ENCODE measurements at regions not wholly inside any gene's neighbourhood (a gene's known extent, or its start where the extent isn't known, plus 50 kb on each side); places are given as distances from the start of the nearest gene placed in this dataset.

DNA sequence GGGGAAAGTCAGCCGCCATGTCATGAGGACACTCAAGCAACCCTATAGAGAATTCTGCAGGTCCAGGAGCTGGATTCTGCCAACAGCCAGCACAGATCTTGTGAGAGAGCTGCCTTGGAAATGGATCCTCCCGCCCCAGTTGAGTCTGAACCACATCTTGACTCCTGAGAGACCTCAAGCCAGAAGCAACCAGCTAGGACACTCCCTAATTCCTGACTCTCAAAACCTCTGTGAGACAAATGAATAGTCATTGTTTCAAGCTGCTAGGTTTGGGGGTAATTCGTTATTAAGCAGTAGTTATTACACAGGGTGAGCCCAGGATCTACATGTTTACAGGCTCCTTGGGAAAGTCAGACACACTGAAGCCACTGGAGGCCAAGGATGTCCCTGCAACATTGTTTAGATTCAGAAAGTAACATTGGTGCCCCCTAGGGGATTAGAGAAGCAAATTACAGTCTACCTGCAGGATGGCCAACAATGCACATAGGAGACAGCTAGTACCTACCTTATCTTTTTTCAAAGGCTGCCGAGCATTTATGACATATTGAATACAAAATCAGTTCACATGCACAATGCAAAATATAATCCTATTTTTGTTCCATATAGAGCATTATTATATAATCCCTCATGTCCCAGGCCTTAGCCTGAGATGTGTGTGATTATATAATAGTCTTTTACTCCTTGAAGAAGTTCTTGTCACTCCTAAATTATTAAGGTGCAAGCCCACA is 57.9 kb upstream of the FICD start:
- Histone ChIP-seq H3K27ac (replicated peaks in 1 of 4) (no peak overlapping the region), H3K4me3 (no peak overlapping the region), H3K36me3 (no peaks in the 10 kb centered on the region), H3K9me3 (no peaks in the 10 kb centered on the region), H3K27me3 (peaks cover 0 to 17% (median 2%) of the 10 kb centered on the region in 4 donors), H3K4me1 (no peaks in the 10 kb centered on the region)
- WGBS = 53% methylated on average over 4 of the region's 4 CpGs
- no peak for TF ChIP-seq POLR2A (IDR thresholded peaks at IDR 0.05; ENCODE audit: low read depth)
- no peak for TF ChIP-seq POLR2AphosphoS5 (IDR thresholded peaks at IDR 0.05)
- TF ChIP-seq, protein P1, sequence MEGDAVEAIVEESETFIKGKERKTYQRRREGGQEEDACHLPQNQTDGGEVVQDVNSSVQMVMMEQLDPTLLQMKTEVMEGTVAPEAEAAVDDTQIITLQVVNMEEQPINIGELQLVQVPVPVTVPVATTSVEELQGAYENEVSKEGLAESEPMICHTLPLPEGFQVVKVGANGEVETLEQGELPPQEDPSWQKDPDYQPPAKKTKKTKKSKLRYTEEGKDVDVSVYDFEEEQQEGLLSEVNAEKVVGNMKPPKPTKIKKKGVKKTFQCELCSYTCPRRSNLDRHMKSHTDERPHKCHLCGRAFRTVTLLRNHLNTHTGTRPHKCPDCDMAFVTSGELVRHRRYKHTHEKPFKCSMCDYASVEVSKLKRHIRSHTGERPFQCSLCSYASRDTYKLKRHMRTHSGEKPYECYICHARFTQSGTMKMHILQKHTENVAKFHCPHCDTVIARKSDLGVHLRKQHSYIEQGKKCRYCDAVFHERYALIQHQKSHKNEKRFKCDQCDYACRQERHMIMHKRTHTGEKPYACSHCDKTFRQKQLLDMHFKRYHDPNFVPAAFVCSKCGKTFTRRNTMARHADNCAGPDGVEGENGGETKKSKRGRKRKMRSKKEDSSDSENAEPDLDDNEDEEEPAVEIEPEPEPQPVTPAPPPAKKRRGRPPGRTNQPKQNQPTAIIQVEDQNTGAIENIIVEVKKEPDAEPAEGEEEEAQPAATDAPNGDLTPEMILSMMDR (IDR thresholded peaks at IDR 0.05) = peak; percentile 58 to 65 (median 61)
- no peak for TF ChIP-seq EP300 (IDR thresholded peaks at IDR 0.05)
- DNase-seq (ENCODE audit: extremely low spot score) = no peak
- intact Hi-C loops (cut with DNase I) = loop anchor here (10.0 kb wide), 1 partner anchor 222 kb away; no protein-coding TSS in a partner anchor

DNA sequence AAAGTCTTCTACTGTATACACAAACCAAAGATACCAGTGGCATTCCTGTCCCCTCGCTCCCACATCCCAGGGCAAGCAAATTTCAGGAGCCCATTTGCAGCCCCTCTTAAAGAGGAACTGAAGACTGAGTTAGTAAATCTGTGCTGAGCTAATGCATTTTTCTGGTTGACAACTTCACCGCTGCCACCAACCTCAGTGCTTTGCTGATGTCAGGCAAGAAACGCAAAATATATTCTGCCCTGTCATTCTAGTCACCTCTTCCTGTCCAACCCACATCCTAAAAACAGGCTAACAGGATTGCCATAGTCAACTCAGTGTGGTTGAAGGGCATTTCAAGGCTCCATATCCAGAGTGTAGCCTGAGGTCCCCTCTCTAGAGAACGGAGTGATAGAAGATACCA is 59.4 kb upstream of the FICD start:
- Histone ChIP-seq H3K9me3 (no peaks in the 10 kb centered on the region), H3K27me3 (peaks cover 0 to 10% (median 0%) of the 10 kb centered on the region in 4 donors), H3K27ac (replicated peaks in 1 of 4) (no peak overlapping the region), H3K4me3 (no peak overlapping the region), H3K4me1 (no peaks in the 10 kb centered on the region), H3K36me3 (no peaks in the 10 kb centered on the region)
- 73% methylated on average over 4 of the region's 4 CpGs for WGBS
- no peak for DNase-seq (ENCODE audit: extremely low spot score)
- no peak for TF ChIP-seq POLR2AphosphoS5 (IDR thresholded peaks at IDR 0.05)
- TF ChIP-seq, protein P1 (IDR thresholded peaks at IDR 0.05) = no peak
- TF ChIP-seq POLR2A (IDR thresholded peaks at IDR 0.05; ENCODE audit: low read depth) = no peak
- TF ChIP-seq EP300 (IDR thresholded peaks at IDR 0.05) = no peak
- intact Hi-C loops (cut with DNase I) = loop anchor here (10.0 kb wide), 1 partner anchor 221 kb away; no protein-coding TSS in a partner anchor

DNA sequence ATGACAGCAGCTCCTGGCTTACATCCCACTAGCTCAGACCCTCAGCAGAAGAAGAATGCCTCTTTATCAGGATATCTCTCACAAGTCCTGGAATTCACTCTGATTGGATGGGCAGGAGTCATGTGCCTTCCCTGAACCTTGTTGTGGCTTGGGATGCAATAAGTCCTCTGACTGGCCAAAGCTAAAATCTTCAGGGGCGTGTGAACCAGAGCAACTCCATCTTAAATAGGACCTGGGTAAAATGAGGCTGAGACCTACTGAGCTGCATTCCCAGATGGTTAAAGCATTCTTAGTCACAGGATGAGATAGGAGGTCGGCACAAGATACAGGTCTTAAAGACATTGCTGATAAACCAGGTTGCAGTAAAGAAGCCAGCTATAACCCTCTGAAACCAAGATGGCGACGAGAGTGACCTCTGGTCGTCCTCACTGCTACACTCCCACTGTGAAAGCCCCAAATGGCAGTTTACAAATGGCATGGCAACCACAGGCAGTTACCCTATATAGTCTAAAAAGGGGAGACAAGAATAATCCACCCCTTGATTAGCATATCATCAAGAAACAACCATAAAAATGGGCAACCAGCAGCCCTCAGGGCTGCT is 60.4 kb upstream of the FICD start:
- H3K4me3 ChIP-seq = no peak overlapping the region
- no peak for TF ChIP-seq POLR2AphosphoS5 (IDR thresholded peaks at IDR 0.05)
- no peak for TF ChIP-seq POLR2A (IDR thresholded peaks at IDR 0.05; ENCODE audit: low read depth)
- TF ChIP-seq, protein P1 (IDR thresholded peaks at IDR 0.05) = no peak
- TF ChIP-seq EP300 (IDR thresholded peaks at IDR 0.05) = no peak
- peaks cover 0 to 6% (median 0%) of the 10 kb centered on the region in 4 donors for H3K27me3 ChIP-seq
- DNase-seq (ENCODE audit: extremely low spot score) = no peak
- H3K27ac ChIP-seq (replicated peaks in 1 of 4) = no peak overlapping the region
- intact Hi-C loops (cut with DNase I) = loop anchor here (10.0 kb wide), 1 partner anchor 220 kb away; no protein-coding TSS in a partner anchor
- no peaks in the 10 kb centered on the region for H3K4me1 ChIP-seq
- H3K9me3 ChIP-seq = no peaks in the 10 kb centered on the region
- WGBS = 84% methylated on average over 5 of the region's 5 CpGs
- H3K36me3 ChIP-seq = no peaks in the 10 kb centered on the region

DNA sequence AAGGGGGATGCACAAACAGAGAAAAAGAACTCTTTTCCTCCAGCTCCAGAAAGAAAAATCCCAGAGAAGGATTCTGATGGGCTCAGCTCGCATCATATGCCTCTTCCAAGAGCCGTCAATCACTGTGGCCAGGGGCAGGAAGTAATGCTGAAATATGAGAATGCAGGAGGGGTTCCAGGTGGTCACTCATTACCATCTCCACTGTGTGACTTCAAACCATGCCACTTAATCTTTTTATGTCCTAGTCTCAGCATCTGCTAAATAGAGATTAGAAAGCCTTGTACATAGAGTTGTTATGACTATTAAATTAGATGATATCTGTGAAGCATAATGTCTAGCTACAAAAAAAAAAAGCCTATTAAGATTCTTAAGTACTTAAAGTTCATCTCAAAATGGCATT is 65.6 kb upstream of the FICD start:
- no peaks in the 10 kb centered on the region for H3K36me3 ChIP-seq
- intact Hi-C loops (cut with DNase I) = no loop called here
- 48% methylated on average over 2 of the region's 2 CpGs for WGBS
- peaks cover 0 to 4% (median 0%) of the 10 kb centered on the region in 4 donors for H3K4me1 ChIP-seq
- no peak overlapping the region for H3K4me3 ChIP-seq
- DNase-seq (ENCODE audit: extremely low spot score) = no peak
- H3K9me3 ChIP-seq = no peaks in the 10 kb centered on the region
- H3K27ac ChIP-seq (replicated peaks in 1 of 4) = no peak overlapping the region
- peaks cover 0 to 34% (median 2%) of the 10 kb centered on the region in 4 donors for H3K27me3 ChIP-seq
- TF ChIP-seq POLR2AphosphoS5 (IDR thresholded peaks at IDR 0.05) (no peak), EP300 (IDR thresholded peaks at IDR 0.05) (no peak), POLR2A (IDR thresholded peaks at IDR 0.05; ENCODE audit: low read depth) (no peak)
- TF ChIP-seq, protein P1 (IDR thresholded peaks at IDR 0.05) = no peak

All from esophagus muscularis mucosa (tissue), 4 donors.